GM19023 (cell line): ENCODE measurements at regions not wholly inside any gene's neighbourhood (a gene's known extent, or its start where the extent isn't known, plus 50 kb on each side); places are given as distances from the start of the nearest gene placed in this dataset.

Experiments
- ATAC-seq: cut with Tn5 transposase; IDR thresholded peaks from one replicate; pipeline ENCODE4 v1.9.1; 2021; ENCODE audit warnings: mild to moderate bottlenecking, moderate library complexity; ENCODE audit not compliant: unreplicated experiment

DNA sequence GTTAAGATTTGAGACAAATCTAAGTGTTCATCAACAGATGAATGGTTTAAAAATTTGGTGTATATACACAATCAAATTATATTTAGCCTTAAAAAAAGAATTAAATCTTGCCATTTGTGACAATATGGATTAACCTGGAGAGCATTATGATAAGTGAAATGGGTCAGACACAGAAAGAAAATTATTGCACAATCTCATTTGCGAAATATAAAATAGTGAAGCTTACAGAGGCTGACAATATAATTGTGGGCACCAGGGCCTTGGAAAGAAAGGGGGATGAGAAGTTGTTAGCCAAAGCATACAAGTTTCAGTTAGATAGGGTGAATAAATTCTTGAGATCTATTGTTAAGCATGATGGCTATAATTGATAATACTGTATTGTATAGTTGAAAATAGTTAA is 883.0 kb downstream of the TECRL start:
- ATAC-seq: no peak

DNA sequence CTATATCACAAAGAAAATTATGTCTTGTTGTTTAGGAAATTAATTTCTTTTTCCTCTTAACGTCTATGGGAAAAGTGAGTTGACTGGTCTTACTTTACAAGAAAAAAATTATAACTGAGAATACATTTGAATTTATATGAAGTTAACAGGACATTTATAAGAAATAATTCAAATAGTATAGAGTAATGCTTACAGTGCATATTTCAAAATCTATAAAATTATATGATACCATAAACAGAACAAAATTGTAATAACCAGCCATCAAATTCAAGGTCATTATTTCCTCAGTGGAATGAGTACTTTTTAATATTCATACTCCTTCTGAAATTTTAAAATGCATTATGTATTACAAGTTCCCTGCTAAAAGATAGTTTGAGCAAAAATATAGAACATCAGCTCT is 884.5 kb downstream of the TECRL start:
- ATAC-seq: no peak

DNA sequence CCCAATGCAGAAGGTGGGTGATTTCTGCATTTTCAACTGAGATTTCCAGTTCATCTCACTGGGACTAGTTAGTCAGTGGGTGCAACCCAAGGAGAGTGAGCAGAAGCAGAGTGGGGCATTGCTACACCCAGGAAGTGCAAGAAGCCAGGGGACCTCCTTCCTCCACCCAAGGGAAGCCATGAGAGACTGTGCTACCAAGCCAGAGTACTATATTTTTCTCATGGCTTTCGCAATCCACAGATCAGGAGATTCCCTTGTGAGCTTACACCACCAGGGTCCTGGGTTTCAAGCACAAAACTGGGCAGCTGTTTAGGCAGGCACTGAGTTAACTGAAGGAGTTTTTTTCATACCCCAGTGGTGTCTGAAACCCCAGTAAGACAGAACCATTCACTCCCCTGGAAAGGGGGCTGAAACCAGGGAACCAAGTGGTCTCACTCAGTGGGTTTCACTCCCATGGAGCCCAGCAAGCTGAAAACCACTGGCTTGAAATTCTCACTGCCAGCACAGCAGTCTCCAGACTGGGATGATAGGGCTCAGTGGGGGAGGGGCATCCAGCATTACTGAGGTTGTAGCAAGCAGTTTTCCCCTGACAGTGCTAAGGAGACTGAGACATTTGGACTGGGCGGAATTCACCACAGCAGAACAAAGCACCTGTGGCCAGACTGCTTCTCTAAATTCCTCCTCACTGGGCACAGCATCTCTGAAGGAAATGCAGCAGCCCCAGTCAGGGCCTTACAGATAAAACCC is 903.4 kb downstream of the TECRL start:
- no peak for ATAC-seq

DNA sequence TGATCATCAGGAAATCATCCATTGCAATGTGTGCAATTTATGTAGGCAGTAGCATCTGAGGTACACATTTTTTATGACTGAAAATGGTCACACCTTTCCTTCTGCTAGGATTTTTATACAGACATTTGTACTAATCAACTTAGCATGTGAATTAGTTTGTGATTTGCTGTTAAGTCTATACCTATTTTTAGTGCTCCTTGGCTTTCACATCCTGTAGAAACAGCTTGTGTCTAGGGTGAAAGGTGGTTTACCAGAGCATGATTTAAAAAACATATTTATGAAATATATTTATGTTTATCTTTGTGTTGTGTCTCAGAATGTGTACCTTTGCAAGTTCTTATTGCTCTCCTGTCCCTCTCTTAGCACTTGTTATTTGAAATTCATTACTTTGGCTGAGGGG is 916.0 kb downstream of the TECRL start:
- ATAC-seq: no peak

DNA sequence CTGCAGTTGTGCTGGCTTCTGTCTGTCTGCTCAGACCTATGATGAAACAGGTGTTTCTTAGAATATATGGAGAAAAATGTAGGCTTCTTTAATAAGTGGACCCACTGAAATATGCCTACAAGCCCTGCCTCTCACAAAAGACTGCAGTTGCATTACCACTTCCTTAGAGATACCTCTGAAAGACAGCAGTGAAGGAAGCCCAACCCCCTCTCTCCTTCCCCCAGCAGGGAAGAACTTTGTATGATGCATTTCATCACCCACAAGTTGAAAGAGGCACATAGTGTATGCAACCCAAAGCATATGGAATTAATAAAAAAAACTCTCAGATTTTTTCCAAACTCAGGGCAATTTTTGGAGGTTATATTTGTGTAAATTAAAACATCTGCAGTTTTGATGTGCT is 916.7 kb downstream of the TECRL start:
- ATAC-seq: no peak

DNA sequence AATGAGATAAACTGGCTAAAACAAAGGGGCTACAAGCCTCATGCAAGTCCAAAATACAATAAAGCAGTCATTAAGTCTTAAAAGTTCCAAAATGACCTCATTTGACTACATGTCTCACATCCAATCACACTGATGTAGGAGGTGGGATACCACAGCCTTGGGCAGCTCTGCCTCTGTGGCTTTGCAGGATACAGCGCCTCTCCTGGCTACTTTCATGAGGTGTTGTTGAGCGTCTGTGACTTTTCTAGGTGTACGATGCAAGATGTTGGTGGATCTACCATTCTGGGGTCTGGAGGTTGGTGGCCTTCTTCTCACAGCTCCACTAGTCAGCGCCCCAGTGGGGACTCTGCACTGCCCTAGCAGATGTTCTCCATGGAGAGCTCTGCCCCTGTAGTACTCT is 944.9 kb downstream of the TECRL start:
- ATAC-seq: no peak

DNA sequence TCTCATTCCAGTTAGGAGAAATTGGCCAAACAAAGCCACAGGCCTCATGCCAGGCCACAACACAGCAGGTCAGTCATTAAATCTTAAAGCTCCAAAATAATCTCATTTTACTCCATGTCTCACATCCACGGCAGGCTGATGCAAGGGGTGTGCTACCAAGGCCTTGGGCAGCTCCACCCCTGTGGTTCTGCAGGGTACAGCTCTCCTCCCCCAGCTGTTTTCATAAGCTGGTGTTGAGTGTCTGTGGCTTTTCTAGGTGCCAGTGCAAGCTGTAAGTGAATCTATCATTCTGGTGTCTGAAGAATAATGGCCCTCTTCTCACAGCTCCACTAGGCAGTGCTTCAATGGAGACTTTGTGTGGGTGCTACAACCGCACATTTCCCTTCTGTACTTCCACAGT is 949.2 kb downstream of the TECRL start:
- ATAC-seq: no peak

DNA sequence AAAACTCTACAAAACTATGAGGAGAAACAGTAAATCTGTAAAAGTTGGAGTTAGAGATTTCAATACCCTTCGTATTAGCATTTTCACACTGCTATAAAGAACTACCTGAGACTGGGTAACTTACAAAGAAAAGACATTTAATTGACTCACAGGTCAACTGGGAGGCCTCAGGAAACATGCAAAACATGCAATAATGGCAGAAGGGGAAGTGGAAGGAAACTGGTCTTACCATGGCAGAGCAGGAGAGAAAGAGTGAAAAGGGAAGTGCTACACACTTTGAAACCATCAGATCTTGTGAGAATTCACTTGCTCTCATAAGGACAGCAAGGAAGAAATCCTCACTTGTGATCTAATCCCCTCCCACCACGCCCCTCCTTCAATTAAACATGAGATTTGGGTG is 949.9 kb downstream of the TECRL start:
- ATAC-seq: no peak

DNA sequence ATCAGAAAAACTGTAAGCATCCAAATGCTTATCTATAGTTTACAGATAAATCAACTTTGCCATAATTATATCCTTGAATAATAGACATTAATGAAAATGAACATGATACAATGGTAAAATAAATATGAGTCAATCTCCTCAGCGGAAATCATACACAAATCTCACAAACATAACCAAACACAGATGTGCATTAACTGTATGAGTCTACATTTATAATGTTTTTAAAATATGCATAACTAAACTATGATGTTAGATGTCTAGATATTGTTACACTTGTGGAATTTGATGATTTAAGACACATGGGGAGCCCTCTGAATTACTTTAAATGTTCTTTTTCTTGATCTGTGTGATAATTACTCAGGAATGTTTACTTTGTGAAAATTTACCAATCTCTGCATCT is 951.2 kb downstream of the TECRL start:
- no peak for ATAC-seq

DNA sequence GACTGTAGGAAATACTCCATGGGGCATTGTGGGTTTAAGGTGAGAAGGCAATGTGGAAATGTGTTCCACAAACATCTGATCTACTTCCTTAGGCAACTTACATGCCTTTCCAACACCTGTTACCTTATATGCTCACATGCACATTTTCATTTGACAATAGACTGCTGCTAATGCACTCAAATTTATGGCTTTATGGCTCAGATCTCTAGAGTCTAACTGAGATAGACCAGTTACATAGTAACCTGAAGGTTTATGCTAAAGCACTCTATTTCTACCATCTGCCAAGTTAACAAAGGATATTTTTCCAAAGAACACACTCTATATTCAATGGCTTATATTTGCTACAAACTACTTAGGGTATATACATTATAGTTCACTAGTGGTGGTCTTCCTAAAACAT is 969.0 kb downstream of the TECRL start:
- no peak for ATAC-seq

DNA sequence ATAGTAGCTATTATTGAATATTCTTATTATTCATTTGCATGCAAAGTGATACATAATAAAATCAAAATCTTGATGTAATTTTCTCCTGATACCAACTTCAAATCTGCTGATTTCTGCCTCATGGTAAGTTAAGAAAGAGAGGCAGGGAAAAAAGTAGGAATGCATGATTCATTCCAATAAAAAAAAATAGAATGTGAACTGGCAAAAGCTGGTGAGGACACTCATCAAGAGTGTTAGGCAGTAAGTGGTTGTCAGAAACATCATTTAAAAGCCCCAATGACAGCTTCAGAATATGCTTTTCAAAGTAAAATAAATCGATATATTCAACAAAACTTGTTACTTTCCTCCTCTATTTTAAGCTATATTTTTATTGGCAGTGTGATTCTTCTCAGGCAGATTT is 979.1 kb downstream of the TECRL start:
- ATAC-seq: no peak

DNA sequence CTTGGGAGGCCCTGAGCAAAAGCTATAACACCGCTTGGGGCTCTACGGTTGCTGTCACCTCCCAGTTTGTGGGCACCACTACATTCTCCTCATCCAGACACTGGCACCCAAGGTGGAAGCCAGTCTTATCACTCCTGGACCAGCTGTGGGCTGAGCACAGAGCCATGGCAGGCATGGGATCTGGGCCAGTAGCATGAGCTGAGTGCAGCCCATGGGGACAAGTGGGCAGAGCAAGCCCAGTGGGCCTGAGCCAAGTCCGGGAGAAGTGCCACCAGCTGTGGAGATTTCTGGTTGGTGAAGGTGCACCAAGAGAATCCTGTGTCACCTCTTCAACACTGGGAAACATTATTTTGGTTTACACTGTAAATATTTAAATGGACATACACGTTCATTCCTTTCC is 1013.0 kb downstream of the TECRL start:
- no peak for ATAC-seq

DNA sequence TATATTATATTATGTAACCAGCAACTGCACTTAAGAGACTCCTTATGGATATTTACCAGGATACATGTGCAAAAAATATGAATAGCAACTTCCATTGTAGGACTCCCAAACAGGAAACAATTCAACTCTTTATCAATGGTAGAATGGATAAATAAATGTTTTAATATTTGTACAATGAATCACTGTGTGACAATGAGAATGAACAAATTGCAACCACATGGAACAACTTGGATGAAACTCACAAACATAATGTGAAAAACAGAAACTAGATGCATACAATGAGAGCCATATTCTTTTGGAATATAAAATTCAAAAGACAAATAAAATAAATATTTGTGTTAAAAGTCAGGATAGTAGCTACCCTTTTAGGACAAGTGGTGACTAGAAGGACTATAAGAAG is 1015.7 kb downstream of the TECRL start:
- ATAC-seq: no peak

DNA sequence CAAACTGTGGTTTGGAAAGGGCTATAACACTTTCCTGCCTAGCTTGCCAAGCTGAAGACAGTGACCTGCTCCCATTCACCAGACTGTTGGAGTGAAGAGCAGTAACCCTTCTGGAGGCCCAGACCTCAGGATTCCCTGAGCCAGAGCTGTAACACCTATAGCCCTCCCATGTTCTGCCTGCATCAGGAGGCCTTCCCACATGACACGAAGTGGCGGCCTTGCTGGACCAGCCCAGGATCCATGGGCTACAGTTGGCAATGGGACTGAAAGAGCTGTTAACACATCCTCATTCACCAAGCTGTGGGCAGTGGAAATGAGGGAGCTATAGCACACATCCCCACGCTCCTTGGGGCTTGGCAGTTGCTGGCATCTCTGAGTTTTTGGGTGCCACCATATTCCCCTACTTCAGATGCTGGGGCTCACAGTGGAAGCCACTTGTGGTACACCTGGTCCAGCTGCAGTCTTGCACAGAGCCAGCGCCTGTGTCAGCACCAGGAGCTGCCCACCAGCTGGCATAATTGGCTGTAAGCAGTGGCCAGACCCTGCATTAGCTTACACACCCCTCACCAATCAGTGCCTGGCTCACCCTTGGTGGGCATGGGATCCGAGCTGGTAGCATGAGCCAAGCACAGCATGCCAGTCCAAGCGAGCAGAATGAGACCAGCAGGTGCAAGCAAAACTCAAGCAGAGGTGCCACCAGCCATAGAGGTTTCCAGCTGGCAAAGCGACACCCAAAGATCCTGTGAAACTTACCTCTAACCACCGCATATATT is 1029.3 kb downstream of the TECRL start:
- no peak for ATAC-seq

DNA sequence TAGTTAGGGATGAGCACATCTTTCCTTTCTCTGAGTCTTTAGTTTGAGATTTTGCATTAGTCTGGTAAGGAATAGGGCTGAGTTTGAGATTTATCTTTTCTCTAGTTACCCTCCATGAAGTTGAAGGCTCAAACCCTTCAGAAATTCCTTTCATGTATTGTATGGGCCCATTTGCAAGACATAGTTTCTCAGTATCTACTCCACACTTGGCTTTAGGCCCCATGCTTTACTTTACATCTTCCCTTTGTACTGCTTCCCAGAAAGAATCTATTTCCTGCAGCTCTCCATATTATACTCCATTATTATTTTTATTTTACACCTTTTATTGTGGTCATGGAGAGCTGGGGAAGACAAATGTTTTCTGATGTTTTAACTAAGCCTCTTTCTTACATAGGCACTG is 1038.2 kb downstream of the TECRL start:
- ATAC-seq: no peak

DNA sequence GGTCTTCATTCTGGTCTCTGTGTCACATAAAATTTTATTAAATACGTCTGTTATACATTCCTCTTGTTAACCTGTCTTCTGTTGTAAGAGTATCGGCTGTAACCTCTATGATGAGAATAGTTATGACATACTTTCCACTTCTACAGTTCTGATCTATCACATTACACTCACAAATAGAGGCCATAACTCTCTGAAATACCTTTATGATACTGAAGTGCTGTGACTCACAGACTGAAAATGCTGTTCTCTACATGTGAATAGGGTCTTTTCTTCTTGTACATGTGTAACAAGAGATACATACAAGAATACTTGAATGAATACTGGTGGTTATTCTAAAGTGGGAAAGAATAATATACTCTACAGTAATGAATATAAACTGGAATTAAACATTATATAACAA is 1047.6 kb downstream of the TECRL start:
- ATAC-seq: no peak

DNA sequence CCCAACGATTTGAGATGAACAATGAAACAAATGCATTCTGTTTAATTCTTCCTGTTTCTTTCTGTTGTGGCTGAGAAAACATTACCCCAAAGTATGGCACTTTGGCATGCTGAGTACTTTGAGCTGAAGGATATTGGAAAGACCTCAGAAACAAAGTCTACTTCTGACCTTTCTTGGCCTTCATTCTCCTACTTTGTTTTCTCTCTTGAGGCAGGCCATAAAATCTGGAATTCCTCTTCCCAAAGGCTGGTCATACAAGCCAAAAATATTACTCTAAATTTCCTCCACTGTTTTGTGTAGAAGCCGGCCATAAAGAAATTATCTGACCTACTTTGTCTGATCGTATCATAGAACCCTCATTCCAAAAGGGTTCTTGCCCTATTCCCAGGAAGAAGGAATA is 1048.2 kb downstream of the TECRL start:
- no peak for ATAC-seq

DNA sequence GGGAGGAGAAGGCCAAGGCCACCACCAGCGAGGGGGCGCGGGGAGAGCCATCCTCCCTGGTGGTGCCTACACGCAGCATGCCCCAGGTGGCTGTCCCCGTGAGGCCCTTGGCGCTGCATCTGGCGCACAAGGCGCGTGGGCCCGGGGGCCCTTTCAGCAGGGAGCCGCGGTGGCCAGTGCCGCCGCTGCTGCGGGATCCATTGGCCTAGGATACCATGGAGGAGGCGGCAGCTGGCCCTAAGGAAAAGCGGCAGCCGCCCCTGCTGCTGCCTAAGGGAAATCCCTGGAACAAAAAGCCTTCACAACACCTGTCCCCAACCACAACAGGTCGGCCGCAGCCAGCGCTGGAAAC is 1059.6 kb downstream of the TECRL start:
- ATAC-seq: no peak

DNA sequence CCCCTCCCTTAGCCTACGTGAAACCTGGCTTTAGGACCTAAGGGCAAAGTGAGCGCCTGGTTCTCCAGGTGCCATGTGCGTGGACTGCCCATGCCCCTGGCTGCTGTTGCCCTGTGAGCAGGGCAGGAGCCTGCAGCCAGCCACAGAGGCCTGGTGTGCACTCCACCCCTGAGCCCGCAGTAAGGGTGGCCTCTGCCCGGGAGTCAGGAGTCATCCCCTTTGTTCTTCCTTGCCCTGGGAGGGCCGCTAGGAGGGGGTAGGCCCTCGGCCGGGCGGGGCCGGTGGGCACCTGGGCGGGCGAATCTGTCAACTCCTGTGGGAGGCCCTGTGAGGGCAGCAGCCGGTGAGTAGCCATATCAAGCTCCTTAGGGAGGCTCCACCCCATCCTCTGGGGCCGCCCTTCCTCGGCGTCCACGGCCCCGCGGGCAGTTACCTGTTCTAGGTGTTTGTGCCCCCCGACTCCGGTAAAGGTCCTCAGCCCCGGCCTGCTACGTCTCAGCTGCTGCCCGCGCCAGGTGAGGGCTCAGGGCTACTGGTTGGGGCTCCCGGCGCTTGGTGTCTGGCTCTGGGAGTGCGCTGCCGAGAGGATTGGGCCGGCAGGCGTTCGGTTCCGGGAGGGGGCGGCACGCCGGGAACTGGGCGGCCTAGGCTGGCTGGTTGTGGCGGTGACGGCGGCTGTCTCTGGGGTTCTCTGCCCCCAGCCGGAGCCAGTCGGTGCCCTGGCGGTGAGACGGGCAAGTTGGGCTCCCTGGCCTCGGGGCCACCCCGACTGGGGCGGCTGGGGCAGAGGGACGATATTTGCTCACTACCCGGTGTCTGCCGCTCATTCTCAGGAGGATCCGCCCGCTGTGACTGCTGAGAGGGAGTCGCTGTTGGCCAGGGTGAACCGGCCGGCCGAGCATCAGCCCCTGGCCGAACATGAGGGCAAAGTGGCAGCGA is 1060.2 kb downstream of the TECRL start:
- ATAC-seq: no peak

DNA sequence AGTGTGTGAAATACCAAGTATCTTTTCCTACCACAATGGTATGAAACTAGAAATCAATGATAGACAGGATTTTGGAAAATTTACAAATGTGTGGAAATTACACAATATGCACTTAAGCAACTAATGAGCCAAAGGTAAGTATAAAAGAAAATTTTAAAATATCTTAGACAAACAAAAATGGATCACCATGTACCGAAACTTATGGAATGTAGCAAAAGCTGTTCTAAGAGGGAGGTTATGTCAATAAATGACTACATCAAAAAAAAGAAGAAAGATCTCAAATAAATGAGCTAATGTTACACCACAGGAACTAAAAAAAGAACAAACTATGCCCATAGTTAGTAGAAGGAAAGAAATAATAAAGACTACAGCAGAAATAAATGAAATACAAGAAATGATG is 1084.1 kb downstream of the TECRL start:
- no peak for ATAC-seq

DNA sequence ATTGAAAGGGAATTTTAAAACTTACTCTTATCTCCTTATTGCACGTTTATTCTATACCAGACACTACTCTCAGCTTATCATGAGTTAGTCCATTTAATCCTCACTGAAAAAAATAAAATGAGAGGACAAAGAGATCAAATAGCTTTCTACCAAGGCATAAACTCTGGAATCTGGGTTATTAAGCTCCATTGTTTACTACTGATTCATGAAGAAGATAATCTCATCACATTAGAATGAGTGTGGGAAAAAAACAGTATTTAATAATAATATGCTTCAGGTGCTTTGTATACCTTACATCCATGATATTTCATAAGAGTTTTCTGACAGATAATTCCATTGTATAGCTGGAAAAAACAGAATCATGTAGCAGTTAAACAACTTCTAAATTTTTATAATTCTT is 1092.6 kb downstream of the TECRL start:
- ATAC-seq: no peak

DNA sequence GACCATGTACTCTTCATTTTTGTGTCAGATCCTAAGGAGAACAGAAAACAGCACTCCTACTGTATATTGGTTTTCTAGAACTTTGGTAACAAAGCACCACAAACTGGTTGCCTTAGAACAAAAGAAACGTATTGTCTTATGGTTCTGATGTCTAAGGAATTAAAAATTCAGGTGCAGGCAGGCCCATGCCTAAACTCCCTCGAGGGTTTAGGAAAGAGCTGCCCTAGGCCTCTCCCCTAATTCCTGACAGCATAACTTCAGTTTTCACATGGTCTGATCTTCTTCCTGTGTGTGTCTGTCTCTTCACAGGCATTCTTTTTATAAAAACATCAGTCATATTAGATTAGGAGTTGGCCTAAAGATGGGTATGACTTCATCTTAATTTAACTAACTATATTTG is 1093.6 kb downstream of the TECRL start:
- no peak for ATAC-seq
